UCSD-AML1 (cell line): ENCODE measurements at regions not wholly inside any gene's neighbourhood (a gene's known extent, or its start where the extent isn't known, plus 50 kb on each side); places are given as distances from the start of the nearest gene placed in this dataset.
A peak's percentile ranks its signal among the peaks of the same experiment; 100 is the strongest.
"Not testable (repeated sequence)": the region's sequence is repeated elsewhere in the genome, so short reads cannot be mapped to it uniquely, and the experiment has no call there.

Source experiments
- DNase-seq: peaks from one replicate; lab custom pipeline; 2025; ENCODE audit not compliant: unreplicated experiment; lab: John Stamatoyannopoulos, UW

DNA sequence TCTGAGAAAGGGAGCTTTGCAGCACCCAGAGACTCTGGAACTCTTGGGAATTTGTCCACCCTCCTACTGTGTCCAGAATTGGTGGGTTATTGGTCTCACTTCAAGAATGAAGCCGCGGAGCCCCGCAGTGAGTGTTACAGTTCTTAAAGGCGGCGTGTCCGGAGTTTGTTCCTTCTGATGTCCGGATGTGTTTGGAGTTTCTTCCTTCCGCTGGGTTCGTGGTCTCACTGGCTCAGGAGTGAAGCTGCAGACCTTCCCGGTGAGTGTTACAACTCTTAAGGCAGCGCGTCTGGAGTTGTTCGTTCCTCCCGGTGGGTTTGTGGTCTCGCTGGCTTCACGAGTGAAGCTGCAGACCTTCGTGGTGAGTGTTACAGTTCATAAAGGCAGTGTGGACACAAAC lies 824.7 kb downstream of the LRRTM4 start:
- DNase-seq = not testable (repeated sequence)

- no peak for DNase-seq
Observed at GRCh38 chr2:76692908-76693307, 829.3 kb downstream of the LRRTM4 start.

DNA sequence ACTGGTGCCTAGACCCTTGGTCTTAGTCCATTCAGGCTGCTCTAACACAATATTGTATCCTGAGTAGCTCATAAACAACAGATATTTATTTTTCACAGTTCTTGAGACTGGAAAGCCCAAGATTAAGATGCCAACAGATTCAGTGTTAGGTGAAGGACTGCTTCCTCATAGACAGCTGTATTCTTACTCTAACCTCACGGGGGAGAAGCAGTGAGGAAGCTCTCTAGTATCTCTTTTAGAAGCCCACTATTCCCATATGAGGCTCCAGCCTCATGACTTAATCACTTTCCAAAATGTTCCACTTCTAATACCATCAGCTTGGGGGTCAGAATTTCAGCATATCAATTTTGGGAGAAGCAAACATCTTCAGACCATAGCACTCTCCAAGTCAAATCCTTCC lies 833.4 kb downstream of the LRRTM4 start:
- no peak for DNase-seq

- no peak for DNase-seq
Observed at GRCh38 chr2:76687923-76688322, 834.3 kb downstream of the LRRTM4 start.

DNA sequence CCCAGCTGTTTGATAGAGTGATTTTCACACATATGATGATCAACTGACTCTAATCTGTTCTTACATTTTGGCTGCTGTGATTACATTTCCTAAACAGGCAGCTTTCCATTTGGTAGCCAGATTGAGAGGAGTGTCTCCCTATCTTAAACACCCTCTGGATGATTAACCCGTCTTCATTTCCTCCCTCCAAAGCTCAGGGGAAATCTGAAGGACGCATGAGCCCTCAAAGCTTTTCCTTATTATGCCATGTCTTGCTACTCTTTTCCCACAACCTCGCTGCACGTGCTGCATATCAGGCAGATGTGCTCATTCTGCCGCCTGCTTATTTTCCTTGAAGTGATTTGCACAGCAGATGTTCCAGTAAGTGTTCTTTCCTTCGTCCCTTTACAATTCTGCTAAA lies 837.4 kb downstream of the LRRTM4 start:
- DNase-seq = no peak

- DNase-seq = no peak
Observed at GRCh38 chr2:76679025-76679396, 843.2 kb downstream of the LRRTM4 start.

DNA sequence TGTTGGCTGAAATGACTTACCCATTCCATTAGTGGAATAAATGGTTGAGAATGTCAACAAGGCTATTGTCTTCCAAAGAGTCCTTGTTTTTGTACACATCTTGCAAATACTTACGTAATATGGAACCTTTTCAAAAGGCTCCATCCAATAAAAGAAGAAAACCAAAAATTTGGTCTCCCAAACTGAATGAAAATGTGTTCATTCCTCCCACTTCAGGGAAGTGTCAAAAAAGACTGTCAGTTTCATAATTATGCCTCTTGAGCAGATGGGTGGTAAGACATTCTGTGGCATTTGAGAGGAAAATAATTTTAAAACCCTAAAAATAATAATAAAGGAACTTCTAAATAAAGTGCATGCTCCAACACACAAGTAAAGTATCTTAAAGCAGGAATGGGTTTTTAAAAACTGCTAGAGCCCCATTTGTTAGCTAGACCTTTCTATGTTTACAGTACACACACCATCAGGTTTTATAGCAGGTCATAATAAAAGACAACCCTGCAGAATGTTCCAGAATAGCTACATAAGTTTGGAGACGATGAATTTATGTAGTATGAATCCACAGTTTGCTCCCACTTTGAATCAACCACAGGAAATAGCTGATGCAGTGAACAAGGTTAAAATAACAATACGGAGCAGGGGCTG lies 843.7 kb downstream of the LRRTM4 start:
- DNase-seq = no peak

DNA sequence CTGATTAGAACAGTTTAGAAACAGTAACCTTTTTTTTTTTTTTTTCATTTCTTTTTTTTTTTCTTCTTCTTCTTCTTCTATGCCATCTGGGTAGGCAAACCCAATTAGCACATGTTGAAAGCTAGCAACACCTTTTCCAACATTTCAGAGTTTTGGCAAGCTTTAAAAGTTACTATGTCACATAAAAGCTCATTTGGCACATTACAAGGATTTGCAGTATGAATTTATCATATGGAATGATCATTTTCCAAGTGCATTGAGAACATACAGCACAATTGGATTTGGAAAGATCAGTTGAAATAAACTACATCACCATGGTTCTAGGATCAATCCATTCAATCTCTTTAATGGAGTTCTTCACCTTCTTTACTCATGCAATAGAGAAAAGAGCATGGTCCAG lies 847.0 kb downstream of the LRRTM4 start:
- DNase-seq = no peak

DNA sequence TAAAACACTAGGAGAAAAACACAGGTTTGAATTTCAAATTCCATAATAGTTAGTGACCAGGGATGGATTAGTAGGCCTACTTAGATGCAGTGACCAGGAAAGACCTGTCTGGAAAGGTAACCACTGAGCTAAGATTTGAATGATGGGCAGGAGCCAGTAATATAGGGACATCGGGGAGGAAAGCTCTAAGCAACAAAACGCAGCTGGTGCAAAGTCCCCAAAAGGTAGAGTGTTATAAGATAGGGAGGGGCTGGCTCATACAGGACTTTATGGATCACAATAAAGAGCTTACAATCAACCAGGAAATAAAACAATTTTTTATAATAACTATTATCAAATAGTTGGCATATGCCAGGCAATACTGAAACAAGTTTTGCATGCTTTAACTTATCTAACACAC lies 849.4 kb downstream of the LRRTM4 start:
- DNase-seq = no peak

DNA sequence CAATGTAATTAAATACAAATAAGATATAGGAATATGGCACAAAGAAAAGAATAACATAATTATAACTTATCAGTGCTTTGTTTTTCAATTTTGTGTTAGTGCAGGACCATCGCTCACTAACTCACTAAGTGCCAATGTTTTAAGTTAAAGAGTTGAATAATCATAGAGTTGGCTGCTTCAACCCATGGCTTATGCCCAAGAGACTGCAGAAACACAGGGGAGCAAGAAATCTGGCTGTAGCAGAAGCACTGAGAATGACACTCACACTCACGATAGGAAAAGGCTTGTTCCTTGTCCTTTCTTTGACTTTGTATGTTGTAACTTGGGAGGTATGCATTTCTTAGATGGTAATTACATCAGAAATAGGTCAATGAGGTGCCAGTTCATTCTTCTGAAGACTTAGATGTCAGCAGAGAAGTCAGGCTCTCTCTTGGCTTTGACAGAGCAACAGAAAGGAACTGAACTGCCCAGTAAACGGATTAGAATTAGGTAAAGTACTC lies 852.2 kb downstream of the LRRTM4 start:
- DNase-seq = no peak

GRCh38 chr2:76668279-76668678 lies 853.9 kb downstream of the LRRTM4 start:
- DNase-seq = no peak

GRCh38 chr2:76667821-76668271 lies 854.3 kb downstream of the LRRTM4 start:
- DNase-seq = peak; percentile 3

DNA sequence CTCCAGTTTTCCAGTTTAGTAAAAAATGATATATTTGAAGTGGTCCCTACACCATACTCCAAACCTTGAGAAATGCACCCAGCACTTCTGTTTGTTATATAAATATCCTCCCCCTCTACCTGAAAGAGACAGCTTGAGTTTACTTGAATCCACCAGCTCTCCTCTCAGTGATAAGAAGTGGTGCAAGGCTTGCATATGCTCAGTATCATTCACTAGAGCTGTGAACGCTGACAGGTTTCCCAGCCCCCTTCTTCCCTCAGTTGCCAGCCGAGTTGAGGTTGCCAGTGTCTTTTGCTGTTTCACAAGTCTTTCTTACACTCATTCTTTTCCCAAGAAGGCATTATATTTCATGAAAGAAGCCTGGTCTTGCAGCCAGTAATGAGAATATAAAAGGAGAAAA lies 880.0 kb downstream of the LRRTM4 start:
- DNase-seq = no peak

DNA sequence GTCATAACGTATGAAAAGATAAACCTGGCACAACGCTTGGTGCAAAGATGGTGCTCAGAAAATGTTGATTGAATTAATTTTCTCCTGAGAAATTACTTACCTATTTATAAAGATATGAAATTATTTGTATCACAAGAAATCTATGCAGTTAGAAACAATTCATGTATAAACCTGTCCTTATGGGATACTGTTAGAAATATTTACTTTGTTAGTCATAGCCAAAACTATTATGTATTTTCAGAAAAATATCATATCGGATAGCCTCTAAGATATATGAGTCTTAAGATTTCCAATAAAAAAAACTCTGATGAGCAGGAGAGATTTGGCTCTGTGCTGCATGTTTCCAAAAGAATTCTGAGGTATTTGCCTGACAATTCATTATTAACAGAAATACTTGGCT lies 880.7 kb downstream of the LRRTM4 start:
- DNase-seq = no peak

DNA sequence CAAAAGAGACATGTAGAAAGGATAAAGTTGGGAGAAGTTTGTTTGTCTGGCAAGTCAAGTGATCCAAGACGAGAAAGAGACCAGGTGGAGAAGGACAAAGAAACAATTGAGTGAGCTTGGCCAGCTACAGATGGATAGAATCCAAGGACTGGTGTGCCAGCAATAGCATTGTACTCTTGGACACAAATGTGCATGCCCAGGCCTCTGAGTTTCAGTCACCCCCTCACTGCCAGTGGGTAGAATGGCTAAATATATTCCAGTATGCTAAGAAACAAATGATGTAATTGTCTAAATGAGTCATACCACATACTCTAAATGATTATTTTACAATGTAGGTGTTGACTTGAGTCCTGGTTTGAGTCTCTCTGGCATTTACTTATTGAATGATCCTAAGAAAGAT lies 881.3 kb downstream of the LRRTM4 start:
- no peak for DNase-seq

- DNase-seq = no peak
Observed at GRCh38 chr2:76639171-76639680, 883.0 kb downstream of the LRRTM4 start.

- DNase-seq = no peak
Observed at GRCh38 chr2:76633276-76633921, 888.8 kb downstream of the LRRTM4 start.

DNA sequence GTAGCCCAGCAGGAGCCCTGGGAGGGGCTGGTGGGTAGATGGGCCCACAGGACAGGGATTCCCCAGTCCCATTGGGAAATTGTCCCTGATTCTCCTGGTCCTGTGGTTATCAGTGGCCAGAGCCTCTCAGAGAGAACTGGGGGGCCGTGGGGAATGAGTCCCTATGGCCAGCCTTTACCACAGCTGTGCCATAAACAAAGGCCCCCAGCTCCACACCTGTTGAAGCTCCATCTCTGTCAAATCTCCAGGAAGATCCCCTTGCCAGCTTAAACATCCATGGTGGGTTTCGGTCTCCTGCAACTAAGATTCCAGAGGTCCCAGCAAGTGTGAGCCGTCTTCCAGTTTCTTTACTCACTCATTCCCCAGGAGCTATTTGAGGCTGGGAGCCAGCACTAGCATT lies 897.1 kb downstream of the LRRTM4 start:
- DNase-seq = no peak

DNA sequence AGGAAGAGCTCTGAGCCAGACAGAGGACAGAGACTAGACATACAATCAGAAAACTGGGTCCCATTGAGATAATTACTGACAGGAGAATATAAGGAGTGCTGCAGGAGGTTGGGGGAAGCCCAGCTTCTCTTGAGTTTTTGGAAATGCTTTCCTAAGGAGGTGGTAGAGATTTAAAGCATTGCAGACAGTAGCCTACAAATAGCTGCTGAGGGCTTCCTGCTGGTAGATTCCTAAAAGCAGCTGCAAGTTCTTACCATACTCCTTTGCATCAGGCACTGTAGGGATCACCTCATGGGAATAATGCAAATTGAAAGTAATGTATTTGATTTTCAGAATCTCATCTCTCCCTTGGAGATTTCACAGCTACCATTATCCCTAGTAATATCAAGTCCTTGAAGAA lies 902.6 kb upstream of the GCFC2 start:
- DNase-seq = no peak

DNA sequence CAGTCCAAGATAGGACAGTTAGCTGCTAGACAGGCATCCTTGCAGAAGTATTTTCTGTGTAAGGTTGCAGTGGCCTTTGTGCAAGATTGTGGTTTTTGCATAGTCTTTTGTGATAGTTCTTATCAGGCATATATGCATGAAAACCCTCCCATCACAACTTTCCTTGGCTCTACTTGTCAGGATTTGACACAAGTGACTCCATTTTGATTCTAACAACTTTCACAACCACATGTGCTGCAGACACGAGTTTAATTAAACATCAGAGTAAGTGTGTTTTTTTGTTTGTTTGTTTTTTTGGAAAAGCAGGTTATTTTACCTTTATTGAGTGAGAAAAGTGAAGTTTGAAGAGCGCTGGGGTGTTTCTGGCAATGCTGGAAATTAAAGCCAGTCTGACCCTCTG lies 902.0 kb upstream of the GCFC2 start:
- no peak for DNase-seq

DNA sequence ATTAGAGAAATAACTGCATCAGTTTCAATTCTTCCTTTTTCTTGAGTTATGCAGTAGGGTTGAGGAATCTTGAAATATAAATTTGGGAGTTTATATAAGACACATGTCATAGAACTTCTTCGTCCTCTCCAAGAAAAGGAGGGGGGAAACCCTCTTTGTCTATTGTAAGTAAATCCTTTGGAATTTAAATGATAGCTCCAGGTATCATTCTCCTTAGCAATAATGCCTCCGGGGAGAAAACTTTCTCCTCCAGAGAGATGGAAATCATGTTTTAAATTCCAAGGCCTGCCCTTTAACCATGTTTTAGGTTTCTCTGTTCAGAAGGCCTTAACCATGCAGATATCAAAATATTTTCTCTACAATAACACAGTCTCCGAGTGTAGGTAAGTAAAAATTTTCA lies 899.7 kb upstream of the GCFC2 start:
- no peak for DNase-seq

DNA sequence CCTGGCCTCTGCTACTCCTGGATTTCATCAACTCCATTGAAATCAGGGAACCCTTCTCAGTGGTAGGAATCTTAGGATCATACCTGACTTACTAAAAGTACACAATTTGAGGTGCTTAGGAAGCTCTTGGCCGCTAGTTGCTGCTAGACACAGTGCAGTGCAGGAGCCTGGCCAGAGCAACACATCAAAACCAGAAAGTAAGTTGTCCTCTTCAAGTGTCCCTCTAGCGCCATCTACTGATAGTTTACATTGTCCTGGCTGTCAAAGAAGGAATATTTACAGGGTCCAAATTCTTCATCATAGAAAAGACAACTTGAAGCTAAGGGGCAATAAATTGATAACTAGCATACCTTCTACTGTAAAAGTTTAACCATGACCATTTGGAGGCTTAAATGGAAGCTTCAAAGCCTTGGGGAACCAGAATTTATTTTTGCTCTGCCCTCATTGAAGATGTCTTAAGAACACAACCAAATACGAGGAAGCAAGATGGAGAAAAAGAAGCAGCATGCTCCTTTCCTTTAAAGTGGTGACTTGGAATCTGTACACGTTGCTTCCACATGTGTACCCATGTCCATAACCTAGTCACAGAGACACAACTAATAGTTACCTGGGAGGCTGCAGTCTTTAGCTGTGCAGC lies 889.1 kb upstream of the GCFC2 start:
- DNase-seq = peak; percentile 38
